Panc1 (cell line): ENCODE measurements at regions not wholly inside any gene's neighbourhood (a gene's known extent, or its start where the extent isn't known, plus 50 kb on each side); places are given as distances from the start of the nearest gene placed in this dataset.

Source experiments
- ATAC-seq: fragments of 200-7000 bp; cut with Tn5 transposase; 2 replicates; pipeline ENCODE4 v1.9.1; 2020; ENCODE audit warnings: mild to moderate bottlenecking, moderate library complexity
- BruUV-seq: library from RNA; stranded (reverse); fragments of 400-500 nt; replicated peaks from 2 replicates; lab custom pipeline; 2021; lab: Mats Ljungman, UMichigan
- CTCF ChIA-PET: fragments of 300-600 bp; sonication (Branson Sonifier 250); formaldehyde crosslinking; loops from one replicate; lab custom pipeline; 2022; ENCODE audit warnings: antibody characterized with exemption; lab: Charles Lee
- POLR2A ChIA-PET: fragments of 300-600 bp; sonication (Branson Sonifier 250); formaldehyde crosslinking; loops from one replicate; lab custom pipeline; 2022; ENCODE audit warnings: antibody characterized with exemption; lab: Charles Lee
- DNase-seq: peaks from one replicate; pipeline ENCODE4 v3.0.0-alpha.2; 2010; ENCODE audit warnings: low read depth, low spot score
- H3K27ac ChIP-seq: 2 replicates; pipeline ENCODE4 v1.5.1; 2011; ENCODE audit warnings: mild to moderate bottlenecking, low read length, inconsistent platforms
- H3K27me3 ChIP-seq: fragments of 200-500 bp; sonication (Bioruptor generic); 2 replicates; pipeline ENCODE4 v1.6.0; 2014; ENCODE audit warnings: low read length, inconsistent platforms; ENCODE audit not compliant: control insufficient read depth, insufficient read depth
- H3K36me3 ChIP-seq: fragments of 200-500 bp; sonication (Bioruptor generic); 2 replicates; pipeline ENCODE4 v1.5.1; 2014; ENCODE audit warnings: inconsistent platforms, mild to moderate bottlenecking, low read length, moderate library complexity; ENCODE audit not compliant: control insufficient read depth, insufficient read depth
- H3K4me1 ChIP-seq: 2 replicates; pipeline ENCODE4 v1.5.1; 2011; ENCODE audit warnings: inconsistent platforms, mild to moderate bottlenecking, low read length, moderate library complexity; ENCODE audit not compliant: control insufficient read depth, insufficient read depth
- H3K4me3 ChIP-seq, 2 experiments: 2 replicates each; pipeline ENCODE4 v1.5.1; 2011 to 2012; ENCODE audit warnings: low read depth in 2 of 2, low read length in 2 of 2, mild to moderate bottlenecking in 2 of 2, inconsistent platforms in 1 of 2, moderate library complexity in 1 of 2
- H3K9me3 ChIP-seq: fragments of 200-500 bp; sonication (Bioruptor generic); 2 replicates; pipeline ENCODE4 v1.5.1; 2014; ENCODE audit warnings: low read depth, mild to moderate bottlenecking, inconsistent platforms, low read length, moderate library complexity; ENCODE audit not compliant: control insufficient read depth, insufficient read depth
- POLR2AphosphoS5 ChIP-seq: IDR thresholded peaks from 2 replicates; pipeline ENCODE4 v1.6.1; 2012; ENCODE audit warnings: mild to moderate bottlenecking, low read depth, low read length, moderate library complexity
- SIN3A ChIP-seq: IDR thresholded peaks from 2 replicates; pipeline ENCODE4 v1.6.1; 2012; ENCODE audit warnings: low read depth, mild to moderate bottlenecking, low read length, moderate library complexity, borderline replicate concordance; ENCODE audit not compliant: insufficient read depth
- TCF7L2 ChIP-seq: IDR thresholded peaks from 2 replicates; pipeline ENCODE4 v1.6.1; 2011; ENCODE audit warnings: mild to moderate bottlenecking, low read depth, low read length, inconsistent platforms
- in situ Hi-C: cut with HindIII; loops from 2 replicates; pipeline ENCODE4 v1.10.0; 2016; ENCODE audit warnings: low sequenced_read_pairs, low pct_unique_long_range_greater_than_20kb
- intact Hi-C: fragments of 100-400 bp; cut with micrococcal nuclease; formaldehyde crosslinking; loops from one replicate; pipeline ENCODE4 v1.10.0; 2022; ENCODE audit not compliant: unreplicated experiment
- TF ChIP-seq, protein P1 (sequence below): fragments of 450-650 bp; IDR thresholded peaks from 2 replicates; pipeline ENCODE4 v1.5.1; 2017; ENCODE audit warnings: mild to moderate bottlenecking
- TF ChIP-seq, protein P2 (sequence below), 2 experiments: IDR thresholded peaks; 2 replicates each; pipeline ENCODE4 v1.6.1; 2011 to 2012; ENCODE audit warnings: low read depth in 2 of 2, control low read depth in 1 of 2, low read length in 1 of 2, mild to moderate bottlenecking in 1 of 2, moderate library complexity in 1 of 2; ENCODE audit not compliant: insufficient read depth in 1 of 2

DNA sequence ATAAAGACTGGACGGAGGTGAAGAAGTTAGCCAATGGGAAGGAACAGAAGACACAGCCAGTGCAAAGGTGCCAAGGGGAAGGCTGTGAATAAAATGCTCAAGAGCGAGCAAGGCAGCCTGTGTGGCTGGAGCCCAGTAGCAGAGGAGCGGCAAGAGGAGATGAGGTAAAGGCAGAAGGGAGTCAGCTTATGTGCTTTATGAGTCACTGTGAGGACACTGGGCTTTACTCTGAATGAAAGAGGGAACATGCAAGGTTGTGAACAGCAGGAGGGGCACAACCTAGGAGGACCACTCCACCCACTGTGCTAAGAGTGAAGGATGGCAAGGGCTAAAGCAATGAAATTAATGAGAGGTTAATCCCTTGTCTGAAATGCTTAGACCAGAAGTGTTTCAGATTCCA lies 129.0 kb upstream of the ODAD2 start:
- Histone ChIP-seq H3K27ac (no peak overlapping the region), H3K36me3 (no peaks in the 10 kb centered on the region), H3K9me3 (no peaks in the 10 kb centered on the region), H3K4me1 (no peaks in the 10 kb centered on the region), H3K27me3 (no peaks in the 10 kb centered on the region), H3K4me3 (no peak overlapping the region)
- CTCF ChIA-PET, result no interaction called here
- in situ Hi-C loops (no loop called here), intact Hi-C loops (no loop called here)
- POLR2A ChIA-PET, result no interaction called here
- TF ChIP-seq, protein P1, sequence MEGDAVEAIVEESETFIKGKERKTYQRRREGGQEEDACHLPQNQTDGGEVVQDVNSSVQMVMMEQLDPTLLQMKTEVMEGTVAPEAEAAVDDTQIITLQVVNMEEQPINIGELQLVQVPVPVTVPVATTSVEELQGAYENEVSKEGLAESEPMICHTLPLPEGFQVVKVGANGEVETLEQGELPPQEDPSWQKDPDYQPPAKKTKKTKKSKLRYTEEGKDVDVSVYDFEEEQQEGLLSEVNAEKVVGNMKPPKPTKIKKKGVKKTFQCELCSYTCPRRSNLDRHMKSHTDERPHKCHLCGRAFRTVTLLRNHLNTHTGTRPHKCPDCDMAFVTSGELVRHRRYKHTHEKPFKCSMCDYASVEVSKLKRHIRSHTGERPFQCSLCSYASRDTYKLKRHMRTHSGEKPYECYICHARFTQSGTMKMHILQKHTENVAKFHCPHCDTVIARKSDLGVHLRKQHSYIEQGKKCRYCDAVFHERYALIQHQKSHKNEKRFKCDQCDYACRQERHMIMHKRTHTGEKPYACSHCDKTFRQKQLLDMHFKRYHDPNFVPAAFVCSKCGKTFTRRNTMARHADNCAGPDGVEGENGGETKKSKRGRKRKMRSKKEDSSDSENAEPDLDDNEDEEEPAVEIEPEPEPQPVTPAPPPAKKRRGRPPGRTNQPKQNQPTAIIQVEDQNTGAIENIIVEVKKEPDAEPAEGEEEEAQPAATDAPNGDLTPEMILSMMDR, result no peak
- TF ChIP-seq SIN3A (no peak), TCF7L2 (no peak), POLR2AphosphoS5 (no peak)
- TF ChIP-seq, protein P2, sequence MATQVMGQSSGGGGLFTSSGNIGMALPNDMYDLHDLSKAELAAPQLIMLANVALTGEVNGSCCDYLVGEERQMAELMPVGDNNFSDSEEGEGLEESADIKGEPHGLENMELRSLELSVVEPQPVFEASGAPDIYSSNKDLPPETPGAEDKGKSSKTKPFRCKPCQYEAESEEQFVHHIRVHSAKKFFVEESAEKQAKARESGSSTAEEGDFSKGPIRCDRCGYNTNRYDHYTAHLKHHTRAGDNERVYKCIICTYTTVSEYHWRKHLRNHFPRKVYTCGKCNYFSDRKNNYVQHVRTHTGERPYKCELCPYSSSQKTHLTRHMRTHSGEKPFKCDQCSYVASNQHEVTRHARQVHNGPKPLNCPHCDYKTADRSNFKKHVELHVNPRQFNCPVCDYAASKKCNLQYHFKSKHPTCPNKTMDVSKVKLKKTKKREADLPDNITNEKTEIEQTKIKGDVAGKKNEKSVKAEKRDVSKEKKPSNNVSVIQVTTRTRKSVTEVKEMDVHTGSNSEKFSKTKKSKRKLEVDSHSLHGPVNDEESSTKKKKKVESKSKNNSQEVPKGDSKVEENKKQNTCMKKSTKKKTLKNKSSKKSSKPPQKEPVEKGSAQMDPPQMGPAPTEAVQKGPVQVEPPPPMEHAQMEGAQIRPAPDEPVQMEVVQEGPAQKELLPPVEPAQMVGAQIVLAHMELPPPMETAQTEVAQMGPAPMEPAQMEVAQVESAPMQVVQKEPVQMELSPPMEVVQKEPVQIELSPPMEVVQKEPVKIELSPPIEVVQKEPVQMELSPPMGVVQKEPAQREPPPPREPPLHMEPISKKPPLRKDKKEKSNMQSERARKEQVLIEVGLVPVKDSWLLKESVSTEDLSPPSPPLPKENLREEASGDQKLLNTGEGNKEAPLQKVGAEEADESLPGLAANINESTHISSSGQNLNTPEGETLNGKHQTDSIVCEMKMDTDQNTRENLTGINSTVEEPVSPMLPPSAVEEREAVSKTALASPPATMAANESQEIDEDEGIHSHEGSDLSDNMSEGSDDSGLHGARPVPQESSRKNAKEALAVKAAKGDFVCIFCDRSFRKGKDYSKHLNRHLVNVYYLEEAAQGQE (IDR thresholded peaks at IDR 0.05; ENCODE audit: insufficient read depth in 1 of 2, low read depth in 2 of 2, low read length in 1 of 2), result no peak
- ATAC-seq, result no peak
- no TSS peak for BruUV-seq
- no peak for DNase-seq

DNA sequence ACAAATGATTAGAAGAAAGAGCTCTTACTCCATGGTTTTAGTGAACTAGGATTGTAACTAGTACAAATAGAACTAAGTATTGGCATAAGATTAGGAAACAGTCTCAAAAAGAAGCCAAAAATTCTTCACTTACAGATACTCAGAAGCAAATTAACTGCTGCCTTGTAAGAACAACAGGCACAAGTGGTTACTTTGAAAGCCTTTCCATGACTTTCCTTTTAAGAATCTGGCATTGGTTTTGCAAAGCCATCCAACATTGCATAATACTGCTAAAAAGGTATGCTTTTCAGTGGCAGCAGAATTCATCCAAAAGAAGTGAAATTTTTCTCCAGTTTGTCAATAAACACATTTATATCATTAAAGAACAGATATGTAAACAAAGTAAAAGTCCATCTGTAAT lies 126.8 kb upstream of the ODAD2 start:
- Histone ChIP-seq H3K27ac (no peak overlapping the region), H3K4me3 (no peak overlapping the region), H3K9me3 (no peaks in the 10 kb centered on the region), H3K36me3 (no peaks in the 10 kb centered on the region), H3K27me3 (no peaks in the 10 kb centered on the region), H3K4me1 (no peaks in the 10 kb centered on the region)
- CTCF ChIA-PET, result no interaction called here
- intact Hi-C loops, result no loop called here
- in situ Hi-C loops, result no loop called here
- POLR2A ChIA-PET, result no interaction called here
- TF ChIP-seq TCF7L2 (no peak), SIN3A (no peak), POLR2AphosphoS5 (no peak)
- TF ChIP-seq, protein P2 (IDR thresholded peaks at IDR 0.05; ENCODE audit: insufficient read depth in 1 of 2, low read depth in 2 of 2, low read length in 1 of 2), result no peak
- TF ChIP-seq, protein P1, result no peak
- DNase-seq, result no peak
- no TSS peak for BruUV-seq
- ATAC-seq, result no peak
